Loucy (cell line): ENCODE measurements at regions not wholly inside any gene's neighbourhood (a gene's known extent, or its start where the extent isn't known, plus 50 kb on each side); places are given as distances from the start of the nearest gene placed in this dataset.

Source experiments
- H2AFZ ChIP-seq: fragments of 200-600 bp; sonication (generic); 2 replicates; pipeline ENCODE4 v1.6.0; 2016; ENCODE audit warnings: antibody characterized with exemption, mild to moderate bottlenecking, low read length, moderate library complexity
- H3F3A ChIP-seq: fragments of 200-600 bp; 2 replicates; pipeline ENCODE4 v1.6.0; 2016; ENCODE audit warnings: antibody characterized with exemption, low read depth, mild to moderate bottlenecking
- H3K27me3 ChIP-seq: fragments of 200-600 bp; sonication (generic); 2 replicates; pipeline ENCODE4 v1.6.1; 2014; ENCODE audit warnings: low read length, mild to moderate bottlenecking; ENCODE audit not compliant: insufficient read depth, poor library complexity, severe bottlenecking
- H3K36me3 ChIP-seq: fragments of 200-600 bp; sonication (generic); 2 replicates; pipeline ENCODE4 v1.6.1; 2016; ENCODE audit warnings: low read length; ENCODE audit not compliant: insufficient read depth
- H3K4me1 ChIP-seq: fragments of 200-600 bp; sonication (generic); 2 replicates; pipeline ENCODE4 v1.5.1; 2014; ENCODE audit warnings: low read length, mild to moderate bottlenecking; ENCODE audit not compliant: insufficient read depth, poor library complexity, severe bottlenecking
- H3K4me2 ChIP-seq: fragments of 200-600 bp; sonication (generic); 2 replicates; pipeline ENCODE4 v1.6.0; 2014; ENCODE audit warnings: antibody characterized with exemption, low read length, low read depth, mild to moderate bottlenecking; ENCODE audit not compliant: poor library complexity, severe bottlenecking
- H3K4me3 ChIP-seq: fragments of 200-600 bp; sonication (generic); 2 replicates; pipeline ENCODE4 v1.5.1; 2014; ENCODE audit warnings: low read length, mild to moderate bottlenecking, mixed read lengths; ENCODE audit not compliant: poor library complexity, severe bottlenecking
- H3K79me2 ChIP-seq: fragments of 200-600 bp; sonication (generic); 2 replicates; pipeline ENCODE4 v1.6.1; 2014; ENCODE audit warnings: low read length; ENCODE audit not compliant: insufficient read depth
- H3K9ac ChIP-seq: fragments of 200-600 bp; sonication (generic); 2 replicates; pipeline ENCODE4 v1.6.0; 2014; ENCODE audit warnings: mild to moderate bottlenecking, low read depth, low read length, moderate library complexity; ENCODE audit not compliant: poor library complexity, severe bottlenecking
- H3K9me2 ChIP-seq: fragments of 200-600 bp; sonication (generic); replicated peaks from 2 replicates; pipeline ENCODE4 v1.6.1; 2016; ENCODE audit warnings: low read depth, low read length, mixed read lengths
- H3K9me3 ChIP-seq: fragments of 200-600 bp; sonication (generic); 2 replicates; pipeline ENCODE4 v1.6.1; 2014; ENCODE audit warnings: mild to moderate bottlenecking, antibody characterized with exemption, low read length, low read depth; ENCODE audit not compliant: insufficient read depth
- H4K20me1 ChIP-seq: fragments of 200-600 bp; sonication (generic); 2 replicates; pipeline ENCODE4 v1.6.0; 2014; ENCODE audit warnings: antibody characterized with exemption, low read length, mild to moderate bottlenecking; ENCODE audit not compliant: insufficient read depth, poor library complexity, severe bottlenecking
- CTCF ChIP-seq: fragments of 200-600 bp; sonication (generic); conservative IDR thresholded peaks from 2 replicates; pipeline ENCODE4 v1.5.1; 2014; ENCODE audit warnings: mild to moderate bottlenecking, antibody characterized with exemption, low read length
- EZH2phosphoT487 ChIP-seq: fragments of 200-600 bp; IDR thresholded peaks from 2 replicates; pipeline ENCODE4 v1.6.1; 2018; ENCODE audit warnings: antibody characterized with exemption, mild to moderate bottlenecking, moderate library complexity, borderline replicate concordance

- no peaks in the 10 kb centered on the region for H4K20me1 ChIP-seq
- TF ChIP-seq CTCF (no peak), EZH2phosphoT487 (no peak)
- H3K4me1 ChIP-seq, result no peaks in the 10 kb centered on the region
- no peaks in the 10 kb centered on the region for H3K9me2 ChIP-seq
- H2AFZ ChIP-seq, result no peak overlapping the region
- H3K4me2 ChIP-seq, result no peak overlapping the region
- no peaks in the 10 kb centered on the region for H3K36me3 ChIP-seq
- no peaks in the 10 kb centered on the region for H3K27me3 ChIP-seq
- H3F3A ChIP-seq, result no peaks in the 10 kb centered on the region
- no peak overlapping the region for H3K9ac ChIP-seq
- no peak overlapping the region for H3K4me3 ChIP-seq
- no peaks in the 10 kb centered on the region for H3K79me2 ChIP-seq
- H3K9me3 ChIP-seq, result peaks cover 2% of the 10 kb centered on the region; the same call in 1 of the 2 replicates
Measured at GRCh38 chr10:131677671-131678070, 223.1 kb upstream of the PPP2R2D start.

GRCh38 chr10:131678171-131678570, 222.6 kb upstream of the PPP2R2D start:
- Histone ChIP-seq H3K4me2 (no peak overlapping the region), H3K9me3 (no peaks in the 10 kb centered on the region; the same call in 1 of the 2 replicates), H3K79me2 (no peaks in the 10 kb centered on the region), H3F3A (no peaks in the 10 kb centered on the region), H2AFZ (no peak overlapping the region), H3K9ac (no peak overlapping the region), H3K4me3 (no peak overlapping the region), H3K4me1 (no peaks in the 10 kb centered on the region), H4K20me1 (no peaks in the 10 kb centered on the region), H3K27me3 (no peaks in the 10 kb centered on the region), H3K9me2 (no peaks in the 10 kb centered on the region), H3K36me3 (no peaks in the 10 kb centered on the region)
- TF ChIP-seq EZH2phosphoT487, result no peak
- TF ChIP-seq CTCF, result no peak

- Histone ChIP-seq H3K36me3 (no peaks in the 10 kb centered on the region), H3K4me1 (no peaks in the 10 kb centered on the region), H2AFZ (no peak overlapping the region), H3K9ac (no peak overlapping the region), H4K20me1 (no peaks in the 10 kb centered on the region), H3K27me3 (no peaks in the 10 kb centered on the region), H3K4me3 (no peak overlapping the region), H3K4me2 (no peak overlapping the region), H3F3A (no peaks in the 10 kb centered on the region), H3K9me3 (no peaks in the 10 kb centered on the region; the same call in 1 of the 2 replicates), H3K79me2 (no peaks in the 10 kb centered on the region), H3K9me2 (no peaks in the 10 kb centered on the region)
- no peak for TF ChIP-seq EZH2phosphoT487
- no peak for TF ChIP-seq CTCF
Measured at GRCh38 chr10:131678613-131679012, 222.2 kb upstream of the PPP2R2D start.
